SK-MEL-5 (cell line): ENCODE measurements at regions not wholly inside any gene's neighbourhood (a gene's known extent, or its start where the extent isn't known, plus 50 kb on each side); places are given as distances from the start of the nearest gene placed in this dataset.
A peak's percentile ranks its signal among the peaks of the same experiment; 100 is the strongest.

ENCODE experiments used
- DNase-seq: peaks from one replicate; pipeline ENCODE4 v3.0.0-alpha.2; 2016; ENCODE audit warnings: low read depth, low spot score
- in situ Hi-C: cut with HindIII; loops from 2 replicates; pipeline ENCODE4 v1.10.0; 2016; ENCODE audit warnings: low sequenced_read_pairs, high pct_unique_total_duplicates, low pct_unique_long_range_greater_than_20kb

DNA sequence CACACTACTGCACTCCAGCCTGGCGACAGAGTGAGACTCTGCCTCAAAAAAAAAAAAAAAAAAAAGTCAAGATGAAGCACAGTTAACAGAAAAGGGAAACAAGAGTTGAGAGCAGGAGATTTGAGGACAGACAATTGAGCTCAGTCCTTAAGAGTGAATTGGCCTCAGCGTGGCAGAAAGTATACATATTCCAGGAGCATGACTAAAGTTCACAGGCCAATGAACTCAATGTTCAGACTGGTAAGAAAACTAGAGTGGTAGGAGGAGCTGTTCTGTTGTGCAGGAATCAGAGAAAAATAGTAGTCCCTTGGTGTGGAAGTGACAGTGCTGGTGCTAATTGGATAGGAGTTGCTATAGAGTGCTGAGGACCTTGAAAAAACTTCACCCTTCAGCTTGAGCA lies 60.0 kb downstream of the NRN1 start:
- no peak for DNase-seq
- in situ Hi-C loops: no loop called here

GRCh38 chr6:5946181-5946580 lies 60.5 kb downstream of the NRN1 start:
- no peak for DNase-seq
- in situ Hi-C loops: no loop called here

- no peak for DNase-seq
- in situ Hi-C loops: no loop called here
Measured at GRCh38 chr6:5943591-5943990, 63.1 kb downstream of the NRN1 start.

- in situ Hi-C loops: no loop called here
- DNase-seq: no peak
Measured at GRCh38 chr6:5942591-5942990, 64.1 kb downstream of the NRN1 start.

DNA sequence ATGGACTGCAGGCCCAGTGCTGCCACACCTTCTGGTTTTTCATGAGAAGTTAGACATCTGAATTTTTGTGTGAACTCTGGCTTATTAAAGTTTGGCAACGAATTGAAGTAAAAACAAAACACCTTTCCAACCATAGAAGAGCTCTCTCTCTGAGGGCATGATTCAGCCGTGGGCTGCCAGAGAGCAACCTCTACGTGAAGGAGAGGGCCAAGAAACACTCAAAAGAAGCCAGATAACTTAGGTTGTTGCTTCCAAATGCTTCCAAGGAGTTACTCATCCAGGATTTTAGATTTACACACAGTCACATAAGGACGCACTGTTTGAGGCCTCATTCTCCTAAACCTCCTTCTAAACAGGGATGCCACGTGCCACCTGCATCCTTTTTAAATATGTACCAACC lies 65.5 kb downstream of the NRN1 start:
- in situ Hi-C loops: no loop called here
- no peak for DNase-seq

GRCh38 chr6:5938934-5939333 lies 67.8 kb downstream of the NRN1 start:
- DNase-seq: no peak
- in situ Hi-C loops: no loop called here

GRCh38 chr6:5937936-5938706 lies 68.6 kb downstream of the NRN1 start:
- DNase-seq: peak; percentile 20
- in situ Hi-C loops: no loop called here

DNA sequence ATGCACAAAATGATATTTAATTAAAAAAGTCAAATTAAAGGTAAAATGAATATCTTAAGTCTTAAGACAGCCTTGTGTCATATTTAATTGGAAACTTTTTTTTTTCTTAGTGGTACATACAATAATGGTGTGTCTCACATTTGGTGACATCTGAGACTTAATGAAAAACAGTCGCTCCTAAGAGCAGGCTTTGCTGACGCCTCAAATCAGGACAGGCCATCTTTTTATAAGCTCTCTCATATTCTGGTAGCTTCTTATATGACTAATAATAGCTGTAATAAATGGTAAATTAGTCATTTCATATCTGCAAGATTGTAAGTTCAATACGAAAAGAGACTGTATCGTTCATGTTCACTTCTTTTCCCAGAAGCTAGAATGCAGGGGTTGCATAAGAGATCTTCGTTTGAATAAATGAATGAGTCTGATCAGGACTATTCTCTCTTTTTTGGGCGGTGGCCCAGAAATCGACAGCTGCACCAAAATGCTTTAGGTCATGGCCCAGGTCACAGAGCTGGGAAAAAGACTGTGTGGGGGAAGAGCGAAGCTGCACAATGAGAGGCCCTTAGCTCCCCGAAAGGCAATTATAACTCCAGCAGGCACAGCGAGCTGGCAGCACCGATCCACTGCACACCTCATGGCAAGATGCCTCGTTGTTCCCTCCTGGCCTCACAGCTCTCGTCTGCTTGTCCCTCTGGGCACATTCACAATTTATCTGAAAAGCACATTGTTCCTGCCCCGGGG lies 69.4 kb downstream of the NRN1 start:
- no peak for DNase-seq
- in situ Hi-C loops: no loop called here

DNA sequence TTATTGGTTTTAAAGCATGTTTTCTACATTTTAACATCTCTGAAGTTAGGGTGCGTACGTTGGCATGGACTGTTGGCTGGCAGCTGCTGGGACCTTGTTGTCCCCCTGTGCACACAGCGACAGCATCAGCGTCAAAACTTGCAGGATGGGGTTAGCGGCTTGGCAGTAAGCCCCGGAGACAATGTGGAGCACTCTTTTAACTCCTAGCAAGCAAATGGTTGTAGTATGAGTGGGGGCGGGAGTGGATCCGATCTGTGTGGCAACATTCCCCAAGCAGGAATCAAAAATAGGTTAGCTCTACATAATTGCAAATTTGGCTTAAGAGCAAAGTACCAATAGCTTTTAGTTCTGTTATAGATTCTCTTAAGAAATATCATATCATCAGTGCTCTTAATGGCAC lies 70.1 kb downstream of the NRN1 start:
- in situ Hi-C loops: no loop called here
- no peak for DNase-seq

- in situ Hi-C loops: no loop called here
- no peak for DNase-seq
Measured at GRCh38 chr6:5936140-5936539, 70.6 kb downstream of the NRN1 start.

- DNase-seq: no peak
Measured at GRCh38 chr6:5930968-5931367, 75.8 kb downstream of the NRN1 start.

GRCh38 chr6:5930143-5930770 lies 76.5 kb downstream of the NRN1 start:
- in situ Hi-C loops: no loop called here
- DNase-seq: no peak

More at GRCh38 chr6:5930968-5931367, 75.8 kb downstream of the NRN1 start:
- in situ Hi-C loops: no loop called here

DNA sequence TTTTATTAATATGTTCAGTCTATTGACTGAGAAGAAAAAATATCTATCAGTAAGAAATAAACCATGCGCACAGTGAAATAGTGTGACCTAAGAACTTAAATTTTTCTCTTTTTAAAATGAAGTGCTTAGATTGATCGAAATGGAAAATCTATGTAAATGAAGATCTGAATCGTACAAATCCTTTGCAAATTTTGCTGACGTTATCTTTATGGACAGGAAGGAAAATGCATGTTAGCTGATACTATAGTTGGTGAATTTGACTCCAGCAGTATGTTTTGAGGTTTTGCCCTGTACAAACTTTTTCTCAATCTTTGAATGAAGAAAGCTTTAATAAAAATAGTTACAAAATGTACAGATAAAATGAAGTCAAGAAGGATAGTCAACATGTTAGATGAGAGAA lies 82.9 kb downstream of the NRN1 start:
- DNase-seq: no peak
- in situ Hi-C loops: no loop called here

GRCh38 chr6:5922230-5922629 lies 84.5 kb downstream of the NRN1 start:
- DNase-seq: no peak
- in situ Hi-C loops: no loop called here

- in situ Hi-C loops: no loop called here
- no peak for DNase-seq
Measured at GRCh38 chr6:5909721-5910120, 97.0 kb downstream of the NRN1 start.

- DNase-seq: no peak
- in situ Hi-C loops: no loop called here
Measured at GRCh38 chr6:5906842-5907241, 99.9 kb downstream of the NRN1 start.

GRCh38 chr6:5906340-5906670 lies 100.4 kb downstream of the NRN1 start:
- in situ Hi-C loops: no loop called here
- DNase-seq: no peak

DNA sequence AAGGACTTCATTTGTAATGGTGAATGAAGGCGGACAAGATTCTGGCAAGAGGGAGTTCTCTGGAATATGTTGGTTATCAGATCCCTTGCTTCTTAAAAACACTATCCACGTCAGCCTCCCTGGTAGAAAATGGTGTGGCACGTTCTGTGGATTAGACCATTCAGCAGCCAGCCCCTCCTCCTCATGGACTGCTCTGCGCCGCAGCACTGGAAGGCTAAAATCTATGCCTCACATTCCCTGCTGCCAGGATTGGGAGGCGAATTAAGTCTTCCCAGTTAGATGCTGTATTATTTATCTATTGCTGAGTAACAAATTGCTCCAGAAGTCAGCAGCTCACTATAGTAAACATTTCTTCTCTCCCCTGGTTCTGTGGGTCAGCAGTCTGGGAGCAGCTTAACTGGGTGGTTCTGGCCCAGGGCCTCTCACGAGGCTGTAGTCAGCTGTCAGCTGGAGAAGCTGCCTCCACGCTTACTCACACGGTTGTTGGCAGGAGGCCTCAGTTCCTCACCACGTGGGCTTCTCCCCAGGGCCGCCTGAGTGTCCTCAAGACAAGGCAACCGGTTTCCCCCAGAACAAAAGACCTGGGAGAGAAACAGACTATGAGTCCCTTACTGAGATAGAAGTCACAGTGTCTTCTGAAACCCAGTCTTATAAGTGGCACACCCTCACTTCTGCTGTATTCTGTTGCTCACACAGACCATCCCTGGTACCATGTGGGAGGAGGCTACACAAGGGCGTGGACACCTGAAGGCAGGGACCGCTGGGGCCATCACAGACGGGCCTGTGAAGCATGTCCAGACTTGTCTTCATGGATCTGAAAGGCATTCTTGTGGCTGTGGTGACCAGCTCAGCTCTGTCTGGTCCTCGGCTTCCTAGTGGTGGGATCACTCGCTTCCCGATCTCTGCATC lies 101.0 kb downstream of the NRN1 start:
- peak; percentile 60 for DNase-seq
- in situ Hi-C loops: no loop called here
